BE2C (cell line): ENCODE measurements at regions not wholly inside any gene's neighbourhood (a gene's known extent, or its start where the extent isn't known, plus 50 kb on each side); places are given as distances from the start of the nearest gene placed in this dataset.

Experiments used
- DNase-seq: peaks from one replicate; pipeline ENCODE4 v3.0.0-alpha.2; 2020
- H3K27me3 ChIP-seq: fragments of 250-450 bp; sonication (Bioruptor Pico); 2 replicates; pipeline ENCODE4 v1.5.1; 2020; ENCODE audit warnings: mild to moderate bottlenecking
- H3K36me3 ChIP-seq: fragments of 250-450 bp; sonication (Bioruptor Pico); 2 replicates; pipeline ENCODE4 v1.5.1; 2020; ENCODE audit warnings: mild to moderate bottlenecking
- H3K4me1 ChIP-seq: fragments of 250-450 bp; sonication (Bioruptor Pico); 2 replicates; pipeline ENCODE4 v1.5.1; 2020
- H3K4me3 ChIP-seq: 2 replicates; pipeline ENCODE4 v1.5.1; 2011; ENCODE audit warnings: low read depth, low read length
- H3K9me3 ChIP-seq: fragments of 250-450 bp; sonication (Bioruptor Pico); 2 replicates; pipeline ENCODE4 v1.5.1; 2020
- TF ChIP-seq, protein P1 (sequence below): IDR thresholded peaks from 2 replicates; pipeline ENCODE4 v1.5.1; 2012; ENCODE audit warnings: mild to moderate bottlenecking, low read depth, low read length

DNA sequence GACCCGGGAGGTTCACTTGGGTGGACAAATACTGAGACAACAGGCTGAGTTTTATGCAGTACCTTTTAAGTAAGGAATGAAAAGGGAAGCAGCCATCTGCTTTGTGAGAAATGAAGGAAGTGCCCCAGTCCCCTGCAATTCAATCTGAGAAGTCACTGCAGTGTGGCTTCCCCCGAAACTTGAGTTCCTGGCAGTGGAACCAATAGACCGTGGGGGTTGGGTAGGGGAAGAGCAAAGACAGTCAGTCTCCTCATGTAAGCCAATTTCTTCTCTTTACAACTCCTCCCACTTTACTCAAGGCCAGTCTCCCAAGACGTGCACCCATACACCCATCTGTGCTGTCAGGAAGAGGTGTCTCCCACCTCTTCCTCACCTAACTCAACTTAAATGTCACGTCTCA lies 206.5 kb downstream of the BCAT1 start:
- H3K36me3 ChIP-seq = no peaks in the 10 kb centered on the region
- H3K27me3 ChIP-seq = no peaks in the 10 kb centered on the region
- H3K9me3 ChIP-seq = no peaks in the 10 kb centered on the region
- H3K4me1 ChIP-seq = no peaks in the 10 kb centered on the region
- H3K4me3 ChIP-seq = no peak overlapping the region
- TF ChIP-seq, protein P1, sequence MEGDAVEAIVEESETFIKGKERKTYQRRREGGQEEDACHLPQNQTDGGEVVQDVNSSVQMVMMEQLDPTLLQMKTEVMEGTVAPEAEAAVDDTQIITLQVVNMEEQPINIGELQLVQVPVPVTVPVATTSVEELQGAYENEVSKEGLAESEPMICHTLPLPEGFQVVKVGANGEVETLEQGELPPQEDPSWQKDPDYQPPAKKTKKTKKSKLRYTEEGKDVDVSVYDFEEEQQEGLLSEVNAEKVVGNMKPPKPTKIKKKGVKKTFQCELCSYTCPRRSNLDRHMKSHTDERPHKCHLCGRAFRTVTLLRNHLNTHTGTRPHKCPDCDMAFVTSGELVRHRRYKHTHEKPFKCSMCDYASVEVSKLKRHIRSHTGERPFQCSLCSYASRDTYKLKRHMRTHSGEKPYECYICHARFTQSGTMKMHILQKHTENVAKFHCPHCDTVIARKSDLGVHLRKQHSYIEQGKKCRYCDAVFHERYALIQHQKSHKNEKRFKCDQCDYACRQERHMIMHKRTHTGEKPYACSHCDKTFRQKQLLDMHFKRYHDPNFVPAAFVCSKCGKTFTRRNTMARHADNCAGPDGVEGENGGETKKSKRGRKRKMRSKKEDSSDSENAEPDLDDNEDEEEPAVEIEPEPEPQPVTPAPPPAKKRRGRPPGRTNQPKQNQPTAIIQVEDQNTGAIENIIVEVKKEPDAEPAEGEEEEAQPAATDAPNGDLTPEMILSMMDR = no peak
- DNase-seq = no peak

DNA sequence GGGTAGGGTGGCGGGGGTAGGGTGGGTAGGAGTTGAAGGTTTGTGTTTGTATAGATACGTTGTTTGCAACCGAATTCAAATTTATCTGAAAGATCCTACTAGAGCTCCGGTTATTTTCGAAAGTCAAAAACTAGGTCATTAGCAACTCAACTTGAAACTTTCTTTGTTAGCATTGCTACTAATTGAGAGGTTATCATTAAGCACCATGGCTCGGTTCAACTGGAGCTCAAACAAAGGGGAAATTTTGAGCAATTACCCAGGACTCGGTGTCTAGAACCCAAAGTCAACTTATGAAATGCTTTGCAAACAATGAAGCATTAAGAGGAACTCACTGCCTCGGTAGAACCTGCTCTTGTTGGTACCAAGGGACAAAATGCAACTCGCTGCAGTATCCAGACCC lies 207.7 kb downstream of the BCAT1 start:
- TF ChIP-seq, protein P1 = no peak
- no peak overlapping the region for H3K4me3 ChIP-seq
- H3K9me3 ChIP-seq = no peaks in the 10 kb centered on the region
- H3K4me1 ChIP-seq = no peaks in the 10 kb centered on the region
- no peaks in the 10 kb centered on the region; the same call in 1 of the 2 replicates for H3K27me3 ChIP-seq
- H3K36me3 ChIP-seq = no peaks in the 10 kb centered on the region
- no peak for DNase-seq

DNA sequence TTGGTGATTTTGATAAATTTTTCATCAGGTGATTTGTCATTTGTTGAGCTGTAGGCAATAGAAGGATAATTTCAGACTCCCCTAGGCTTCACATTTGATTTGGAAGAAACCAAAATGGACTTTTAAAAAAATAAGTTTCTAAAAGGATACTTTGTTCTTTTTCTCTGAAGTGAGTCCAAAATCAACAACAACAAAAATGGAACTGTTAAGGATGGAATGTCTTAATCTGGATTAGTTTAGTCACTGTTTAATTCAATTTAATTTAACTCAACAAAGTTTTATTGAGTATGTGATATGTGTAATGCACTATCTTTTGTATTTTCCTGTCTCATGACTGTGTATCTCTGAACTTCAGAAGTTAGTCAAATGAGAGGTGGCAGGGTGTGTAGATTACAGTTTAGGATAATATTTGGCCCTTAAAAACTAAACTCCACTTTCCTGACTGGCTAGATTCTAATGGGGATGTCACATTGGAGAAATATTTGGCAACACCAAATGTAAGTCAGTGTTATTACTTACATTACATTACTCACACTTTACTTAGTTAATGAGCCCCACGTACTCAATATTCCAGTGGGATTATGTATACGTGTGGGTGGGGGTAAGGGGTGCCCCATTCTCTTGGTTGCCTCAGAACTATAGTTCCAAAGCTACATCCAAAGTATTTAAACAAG lies 209.7 kb downstream of the BCAT1 start:
- Histone ChIP-seq H3K27me3 (no peaks in the 10 kb centered on the region; the same call in 1 of the 2 replicates), H3K9me3 (no peaks in the 10 kb centered on the region), H3K36me3 (no peaks in the 10 kb centered on the region), H3K4me3 (no peak overlapping the region), H3K4me1 (no peaks in the 10 kb centered on the region)
- no peak for DNase-seq
- TF ChIP-seq, protein P1 = no peak

DNA sequence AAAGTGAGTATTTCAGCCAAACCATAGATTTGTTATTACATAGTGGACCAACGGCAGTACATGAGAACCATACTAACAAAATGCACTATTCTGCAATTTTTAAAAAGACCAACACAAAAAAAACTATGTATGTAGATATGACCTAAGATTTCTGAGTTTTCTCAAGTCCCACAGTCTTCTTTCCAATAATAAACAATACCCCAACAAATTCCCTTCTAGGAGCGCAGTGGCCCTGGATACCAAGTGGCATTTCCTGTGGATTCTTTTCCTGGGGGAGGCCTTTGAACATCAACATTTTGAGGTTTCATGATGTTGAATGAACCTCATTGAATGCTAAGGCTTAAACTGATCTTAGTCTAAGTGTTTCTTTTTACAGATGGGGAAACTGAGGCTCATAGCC lies 210.5 kb downstream of the BCAT1 start:
- H3K36me3 ChIP-seq = no peaks in the 10 kb centered on the region
- no peak overlapping the region for H3K4me3 ChIP-seq
- H3K27me3 ChIP-seq = no peaks in the 10 kb centered on the region; the same call in 1 of the 2 replicates
- H3K4me1 ChIP-seq = no peaks in the 10 kb centered on the region
- DNase-seq = no peak
- no peaks in the 10 kb centered on the region for H3K9me3 ChIP-seq
- TF ChIP-seq, protein P1 = no peak

DNA sequence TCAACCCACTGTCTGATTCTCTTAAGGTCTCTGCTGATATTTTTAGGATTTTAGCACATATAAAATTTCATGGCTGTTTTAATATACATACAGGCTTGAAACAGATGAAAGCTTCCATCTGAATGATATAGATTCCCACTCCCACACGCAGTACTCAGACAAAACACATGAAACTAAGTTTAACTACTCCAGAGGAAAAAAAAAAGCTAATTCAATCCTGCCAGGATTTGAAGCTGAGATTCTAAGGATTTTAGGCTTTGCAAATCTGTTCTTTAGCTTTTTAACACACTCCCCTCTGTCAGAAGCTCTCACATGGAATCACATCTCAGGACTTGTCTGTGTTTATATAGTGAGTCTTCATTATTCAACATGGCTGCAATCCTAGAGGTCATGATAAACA lies 217.3 kb downstream of the BCAT1 start:
- Histone ChIP-seq H3K36me3 (no peaks in the 10 kb centered on the region), H3K4me3 (no peak overlapping the region), H3K4me1 (no peaks in the 10 kb centered on the region), H3K9me3 (no peaks in the 10 kb centered on the region), H3K27me3 (no peaks in the 10 kb centered on the region)
- TF ChIP-seq, protein P1 = no peak
- DNase-seq = no peak

DNA sequence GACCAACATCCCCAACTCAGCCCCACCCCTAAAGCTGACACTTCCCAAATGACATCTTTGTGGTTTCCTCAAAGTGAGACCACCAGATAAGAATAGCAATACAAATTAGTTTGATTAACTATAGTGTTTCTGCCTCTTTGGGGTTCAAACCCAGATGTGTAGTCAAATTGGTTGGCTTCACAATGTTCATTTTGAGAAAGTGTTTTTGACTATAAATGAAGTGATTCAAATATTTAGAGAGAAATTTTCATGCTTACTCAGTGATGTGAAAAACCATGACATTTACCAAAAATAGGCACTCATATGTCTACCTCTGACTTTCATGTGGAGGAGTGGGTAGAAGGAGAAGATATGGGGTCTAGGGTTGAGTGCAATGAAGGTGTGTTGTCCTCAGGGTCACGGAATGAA lies 218.4 kb downstream of the BCAT1 start:
- TF ChIP-seq, protein P1 = no peak
- H3K36me3 ChIP-seq = no peaks in the 10 kb centered on the region
- H3K27me3 ChIP-seq = no peaks in the 10 kb centered on the region
- no peak for DNase-seq
- no peaks in the 10 kb centered on the region for H3K9me3 ChIP-seq
- no peak overlapping the region for H3K4me3 ChIP-seq
- no peaks in the 10 kb centered on the region for H3K4me1 ChIP-seq
